ENCODE measurements at regions not wholly inside any gene's neighbourhood (a gene's known extent, or its start where the extent isn't known, plus 50 kb on each side); places are given as distances from the start of the nearest gene placed in this dataset.

DNA sequence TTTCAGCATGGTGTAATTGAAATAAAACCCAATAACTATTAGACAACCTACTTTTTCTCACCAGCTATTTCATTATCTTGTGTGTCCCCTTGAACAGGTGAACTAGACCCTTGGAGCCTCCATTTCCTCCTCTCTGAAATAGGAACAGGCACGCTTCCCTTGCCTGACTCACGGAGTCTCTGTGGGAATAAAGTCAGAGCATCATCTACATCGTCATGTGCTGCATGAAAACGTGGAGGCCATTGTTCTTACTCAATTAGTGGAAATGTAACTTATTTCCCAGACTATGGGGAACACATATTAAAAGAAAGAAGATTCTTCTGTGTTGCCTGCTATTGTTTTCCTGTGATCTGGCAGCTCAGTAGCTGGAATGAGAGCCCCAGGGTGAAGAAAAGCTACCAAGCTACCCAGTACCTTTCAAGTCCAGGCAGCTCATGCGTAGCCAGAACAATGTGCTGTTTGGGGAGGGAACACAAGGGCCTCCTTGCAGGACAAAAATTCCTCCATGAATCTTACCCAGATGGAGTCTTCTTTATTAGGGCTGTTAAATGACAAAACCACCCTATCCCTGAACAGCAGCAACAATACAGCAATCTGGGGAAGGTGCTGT lies 59.8 kb downstream of the SOX11 start:
- no peak for TF ChIP-seq GATA1 (IDR thresholded peaks at IDR 0.05; ENCODE audit: low read depth, low read length)
- no peak for TF ChIP-seq POLR2A (IDR thresholded peaks at IDR 0.05; ENCODE audit: low read length)
- DNase-seq, result no peak

GRCh38 chr2:5756272-5756671 lies 64.1 kb downstream of the SOX11 start:
- DNase-seq, result no peak
- no peak for TF ChIP-seq GATA1 (IDR thresholded peaks at IDR 0.05; ENCODE audit: low read depth, low read length)
- no peak for TF ChIP-seq POLR2A (IDR thresholded peaks at IDR 0.05; ENCODE audit: low read length)

DNA sequence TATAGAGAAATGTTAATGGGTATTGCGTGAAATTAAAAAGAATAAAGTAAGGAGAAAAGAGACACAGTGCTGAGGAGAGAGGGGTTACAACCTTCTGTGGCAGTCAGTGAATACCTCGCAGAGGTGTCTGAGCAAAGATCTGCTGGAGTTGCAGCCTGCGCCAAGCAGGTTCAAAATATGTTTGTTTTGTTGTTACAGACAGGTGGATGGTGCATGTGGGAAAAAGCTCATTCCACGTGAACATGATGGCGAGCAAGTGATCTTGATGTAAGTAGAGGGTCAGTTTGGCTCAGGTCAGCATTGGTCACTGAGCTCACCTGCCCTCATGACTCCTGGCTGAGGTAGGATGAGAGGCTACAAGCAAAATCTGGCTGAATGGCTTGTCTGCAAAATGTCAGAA lies 66.2 kb downstream of the SOX11 start:
- TF ChIP-seq POLR2A (IDR thresholded peaks at IDR 0.05; ENCODE audit: low read length) (no peak), GATA1 (IDR thresholded peaks at IDR 0.05; ENCODE audit: low read depth, low read length) (no peak)
- DNase-seq, result no peak

DNA sequence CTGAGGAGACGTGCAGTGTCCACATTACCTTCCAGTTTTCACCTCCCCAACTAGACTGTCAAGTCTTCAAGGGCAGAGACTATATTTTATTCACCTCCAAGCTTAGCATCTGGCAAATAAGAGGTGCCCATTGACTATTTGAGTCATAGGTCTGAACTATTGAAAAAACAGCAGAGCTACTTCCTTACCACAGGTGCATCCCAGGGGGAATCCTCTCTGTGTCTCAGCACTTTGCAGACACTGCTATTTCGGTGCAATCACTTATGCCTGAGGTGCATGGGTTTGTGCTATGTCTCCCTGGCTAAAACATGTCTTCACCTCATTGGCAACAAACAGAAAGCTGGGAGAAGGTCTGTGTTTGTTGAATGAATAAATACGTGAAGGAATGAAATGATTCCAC lies 67.8 kb downstream of the SOX11 start:
- no peak for DNase-seq
- no peak for TF ChIP-seq POLR2A (IDR thresholded peaks at IDR 0.05; ENCODE audit: low read length)
- TF ChIP-seq GATA1 (IDR thresholded peaks at IDR 0.05; ENCODE audit: low read depth, low read length), result no peak

GRCh38 chr2:5763531-5763930 lies 71.3 kb downstream of the SOX11 start:
- no peak for DNase-seq
- TF ChIP-seq GATA1 (IDR thresholded peaks at IDR 0.05; ENCODE audit: low read depth, low read length), result no peak
- no peak for TF ChIP-seq POLR2A (IDR thresholded peaks at IDR 0.05; ENCODE audit: low read length)

DNA sequence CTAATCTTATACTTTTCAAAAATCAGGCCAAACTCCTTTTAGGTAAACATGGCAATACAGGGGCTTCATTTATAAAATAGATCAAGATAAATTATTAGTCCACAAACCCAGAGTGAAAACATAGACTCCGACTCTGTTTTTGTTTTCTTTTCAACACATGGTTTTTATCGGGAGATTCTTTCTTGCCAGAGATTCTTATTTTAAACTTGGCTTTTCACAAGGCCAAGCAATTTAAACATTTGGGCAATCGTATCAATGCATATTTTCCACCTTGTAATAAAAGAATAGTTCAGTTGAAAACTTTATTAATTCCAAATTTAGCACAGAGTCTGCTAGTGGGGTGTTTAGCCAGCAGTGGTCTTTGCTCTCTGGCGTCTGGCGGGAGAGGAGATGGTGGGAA lies 71.9 kb downstream of the SOX11 start:
- no peak for TF ChIP-seq GATA1 (IDR thresholded peaks at IDR 0.05; ENCODE audit: low read depth, low read length)
- TF ChIP-seq POLR2A (IDR thresholded peaks at IDR 0.05; ENCODE audit: low read length), result no peak
- no peak for DNase-seq

GRCh38 chr2:5766056-5766455 lies 73.9 kb downstream of the SOX11 start:
- no peak for TF ChIP-seq POLR2A (IDR thresholded peaks at IDR 0.05; ENCODE audit: low read length)
- TF ChIP-seq GATA1 (IDR thresholded peaks at IDR 0.05; ENCODE audit: low read depth, low read length), result no peak
- DNase-seq, result no peak

DNA sequence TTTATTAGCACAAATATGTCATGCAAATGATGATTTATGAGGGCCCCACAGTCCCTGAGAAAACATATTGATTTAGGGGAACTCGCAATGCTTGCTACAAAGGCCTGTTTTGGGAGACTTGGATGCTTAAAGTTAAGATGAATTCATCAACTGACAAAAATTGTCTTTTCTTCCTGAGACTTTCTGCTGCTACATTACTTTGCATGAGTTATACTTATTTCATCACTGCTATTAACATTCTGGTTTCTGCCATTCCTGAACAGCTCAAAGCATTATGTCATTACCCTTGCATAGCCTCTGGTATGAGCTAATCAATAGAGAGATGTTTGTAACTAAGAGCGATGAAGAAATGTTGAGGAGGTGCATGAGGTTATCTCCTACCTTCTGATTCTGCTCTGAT lies 74.4 kb downstream of the SOX11 start:
- DNase-seq, result no peak
- no peak for TF ChIP-seq POLR2A (IDR thresholded peaks at IDR 0.05; ENCODE audit: low read length)
- no peak for TF ChIP-seq GATA1 (IDR thresholded peaks at IDR 0.05; ENCODE audit: low read depth, low read length)

GRCh38 chr2:5777131-5777535 lies 84.9 kb downstream of the SOX11 start:
- DNase-seq, result no peak

GRCh38 chr2:5781679-5782078 lies 89.5 kb downstream of the SOX11 start:
- no peak for TF ChIP-seq POLR2A (IDR thresholded peaks at IDR 0.05; ENCODE audit: low read length)
- TF ChIP-seq GATA1 (IDR thresholded peaks at IDR 0.05; ENCODE audit: low read depth, low read length), result no peak
- no peak for DNase-seq

More at GRCh38 chr2:5777131-5777535, 84.9 kb downstream of the SOX11 start:
- no peak for TF ChIP-seq GATA1 (IDR thresholded peaks at IDR 0.05; ENCODE audit: low read depth, low read length)
- TF ChIP-seq POLR2A (IDR thresholded peaks at IDR 0.05; ENCODE audit: low read length), result no peak

DNA sequence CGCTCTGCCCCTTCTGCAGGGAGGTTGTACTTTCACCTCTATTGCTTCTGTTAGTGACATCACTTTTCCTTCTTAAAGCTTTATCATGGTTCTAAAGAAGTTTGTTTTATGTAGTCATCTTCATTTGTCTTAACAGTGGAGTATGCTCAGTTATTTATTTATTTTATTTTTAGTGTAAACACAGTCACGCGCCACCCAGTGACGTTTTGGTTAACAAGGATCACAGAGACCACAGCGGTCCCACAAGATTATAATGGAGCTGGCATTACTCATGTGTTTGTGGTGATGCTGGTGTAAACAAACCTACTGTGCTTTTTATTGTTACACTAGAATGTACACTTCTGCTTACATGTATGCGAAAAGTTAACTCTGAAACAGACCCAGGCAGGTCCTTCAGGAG lies 89.9 kb downstream of the SOX11 start:
- TF ChIP-seq POLR2A (IDR thresholded peaks at IDR 0.05; ENCODE audit: low read length) (no peak), GATA1 (IDR thresholded peaks at IDR 0.05; ENCODE audit: low read depth, low read length) (no peak)
- DNase-seq, result no peak

DNA sequence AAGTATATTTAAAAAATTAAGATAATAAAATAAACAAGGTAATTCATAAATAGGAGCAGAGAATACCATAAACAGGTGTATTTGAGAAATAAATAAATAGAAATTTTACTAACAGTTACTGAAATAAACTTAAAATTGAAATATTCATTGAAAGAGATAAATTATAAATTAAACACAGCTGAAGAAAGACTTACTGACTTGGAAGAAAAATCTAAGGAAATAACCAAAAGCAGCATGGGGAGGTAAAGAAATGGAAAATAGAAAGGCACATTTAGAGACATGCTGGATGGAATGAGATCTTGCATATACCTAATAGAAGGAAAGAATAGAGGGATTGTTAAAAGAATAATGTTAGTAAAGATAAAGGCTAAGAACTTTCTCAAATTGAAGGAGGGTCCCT lies 96.3 kb downstream of the SOX11 start:
- TF ChIP-seq POLR2A (IDR thresholded peaks at IDR 0.05; ENCODE audit: low read length) (no peak), GATA1 (IDR thresholded peaks at IDR 0.05; ENCODE audit: low read depth, low read length) (no peak)
- no peak for DNase-seq

- TF ChIP-seq POLR2A (IDR thresholded peaks at IDR 0.05; ENCODE audit: low read length) (no peak), GATA1 (IDR thresholded peaks at IDR 0.05; ENCODE audit: low read depth, low read length) (no peak)
- DNase-seq, result no peak
Observed at GRCh38 chr2:5791371-5791770, 99.2 kb downstream of the SOX11 start.

DNA sequence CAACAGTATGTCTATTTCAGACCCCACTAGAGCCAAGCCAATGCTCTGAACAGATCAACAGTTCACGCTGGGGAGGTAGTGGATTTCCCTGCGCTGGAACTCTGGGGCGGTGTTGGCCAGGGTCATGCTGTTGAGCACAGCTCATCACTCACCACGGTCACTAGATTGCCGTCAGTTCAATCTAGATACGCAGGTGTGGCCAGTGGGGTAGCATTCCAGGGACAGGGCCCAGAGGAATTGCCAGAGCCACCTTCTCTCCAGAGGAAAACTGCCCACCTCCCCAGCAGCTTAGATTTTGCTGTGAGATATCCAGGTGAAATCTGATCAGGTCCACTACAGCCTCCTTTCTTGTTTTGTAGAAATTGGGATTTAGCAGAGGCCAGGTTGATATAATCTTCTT lies 101.8 kb downstream of the SOX11 start:
- no peak for DNase-seq
- TF ChIP-seq GATA1 (IDR thresholded peaks at IDR 0.05; ENCODE audit: low read depth, low read length) (no peak), POLR2A (IDR thresholded peaks at IDR 0.05; ENCODE audit: low read length) (no peak)

GRCh38 chr2:5798084-5798483 lies 105.9 kb downstream of the SOX11 start:
- no peak for TF ChIP-seq GATA1 (IDR thresholded peaks at IDR 0.05; ENCODE audit: low read depth, low read length)
- TF ChIP-seq POLR2A (IDR thresholded peaks at IDR 0.05; ENCODE audit: low read length), result no peak
- DNase-seq, result no peak

DNA sequence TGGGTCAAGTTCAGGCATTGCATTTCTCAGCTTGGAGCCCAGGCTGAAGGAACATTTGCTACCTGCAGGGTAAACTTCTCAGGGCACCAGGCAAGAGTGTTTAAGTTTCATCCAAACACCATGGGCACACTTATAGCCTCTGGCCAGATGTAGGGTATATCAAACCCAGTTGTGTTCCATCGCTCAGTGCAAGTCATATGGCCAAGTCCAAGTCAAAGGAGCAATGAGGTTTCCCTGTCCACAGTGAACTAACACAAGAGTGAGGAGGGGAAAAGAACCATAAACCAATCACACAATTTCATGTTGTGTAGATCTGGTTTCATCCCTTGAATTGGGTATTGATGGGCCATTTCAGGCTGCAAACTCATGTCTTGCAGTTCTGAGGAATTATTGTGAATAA lies 107.2 kb downstream of the SOX11 start:
- TF ChIP-seq POLR2A (IDR thresholded peaks at IDR 0.05; ENCODE audit: low read length), result no peak

More for the DNA sequence above, 107.2 kb downstream of the SOX11 start:
- no peak for DNase-seq
